A549 (cell line): ENCODE measurements at regions not wholly inside any gene's neighbourhood (a gene's known extent, or its start where the extent isn't known, plus 50 kb on each side); places are given as distances from the start of the nearest gene placed in this dataset.

Experiments used
- CHD4 ChIP-seq: fragments of 200-600 bp; sonication (generic); IDR thresholded peaks from 2 replicates; pipeline ENCODE4 v1.6.1; 2016; ENCODE audit warnings: antibody characterized with exemption, mild to moderate bottlenecking, borderline replicate concordance
- CTCF ChIP-seq: fragments of >200 bp; sonication (Bioruptor Twin); formaldehyde crosslinking; IDR thresholded peaks from 3 replicates; pipeline ENCODE4 v1.5.1; 2016
- EP300 ChIP-seq, 2 experiments: fragments of >200 bp; sonication (Bioruptor Twin); formaldehyde crosslinking; IDR thresholded peaks; 2 replicates in 1 of 2; 3 replicates in 1 of 2; pipeline ENCODE4 v1.6.1; 2016 to 2017
- HOXB5 ChIP-seq: fragments of 250-450 bp; sonication (Bioruptor Pico); IDR thresholded peaks from 2 replicates; pipeline ENCODE4 v1.5.0; 2020; ENCODE audit warnings: mild to moderate bottlenecking, moderate library complexity
- POLR2A ChIP-seq: IDR thresholded peaks from 2 replicates; pipeline ENCODE4 v1.6.1; 2012; ENCODE audit warnings: mild to moderate bottlenecking, low read length
- SMC3 ChIP-seq: fragments of >200 bp; sonication (Bioruptor Twin); formaldehyde crosslinking; IDR thresholded peaks from 3 replicates; pipeline ENCODE4 v1.6.1; 2018; ENCODE audit warnings: inconsistent platforms
- ZFP36 ChIP-seq: fragments of 450-650 bp; IDR thresholded peaks from 2 replicates; pipeline ENCODE4 v1.6.1; 2014; ENCODE audit warnings: borderline replicate concordance; ENCODE audit not compliant: partially characterized antibody

- no peak for TF ChIP-seq SMC3
- TF ChIP-seq HOXB5 (CRISPR knock-in tag), result no peak
- TF ChIP-seq CTCF, result no peak
- no peak for TF ChIP-seq POLR2A
- no peak for TF ChIP-seq CHD4
- TF ChIP-seq ZFP36, result no peak
- TF ChIP-seq EP300 (IDR thresholded peaks at IDR 0.05), result no peak
These were observed 93.9 kb upstream of the CCDC85A start for GRCh38 chr2:56089931-56090330.
